Thyroid gland (tissue), 4 donors: ENCODE measurements at regions not wholly inside any gene's neighbourhood (a gene's known extent, or its start where the extent isn't known, plus 50 kb on each side); places are given as distances from the start of the nearest gene placed in this dataset.

Experiments
- POLR2A ChIP-seq, 2 donors: fragments of 450-650 bp; IDR thresholded peaks; one replicate each; pipeline ENCODE4 v1.6.1; 2017; ENCODE audit warnings: antibody characterized with exemption in 2 of 2, mild to moderate bottlenecking in 2 of 2, moderate library complexity in 1 of 2
- TF ChIP-seq, protein P1 (sequence below), 6 experiments: fragments of 200-600 bp in 3 of 6; fragments of 450-650 bp in 3 of 6; sonication (generic) in 3 of 6; IDR thresholded peaks; one replicate each; pipeline ENCODE4 v1.5.1; 2016 to 2019; ENCODE audit warnings: antibody characterized with exemption in 6 of 6, mild to moderate bottlenecking in 2 of 6, inconsistent platforms in 1 of 6, moderate library complexity in 1 of 6

DNA sequence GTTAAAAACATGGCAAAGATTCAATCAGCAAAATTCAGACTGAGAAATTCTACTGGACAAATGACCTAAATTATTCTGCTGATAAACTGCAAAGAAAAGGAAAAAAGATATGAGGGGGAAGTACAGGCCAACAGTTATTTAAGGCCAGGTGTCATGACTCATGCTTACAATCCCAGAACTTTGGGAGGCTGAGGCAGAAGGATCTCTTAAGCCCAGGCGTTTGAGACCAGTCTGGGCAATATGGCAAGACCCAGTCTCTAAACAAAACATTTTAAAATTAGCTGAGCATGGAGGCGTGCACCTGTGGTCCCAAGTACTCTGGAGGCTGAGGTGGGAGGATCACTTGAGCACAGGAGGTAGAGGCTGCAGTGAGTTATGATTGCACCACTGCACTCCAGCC lies 91.8 kb upstream of the USP15 start:
- TF ChIP-seq, protein P1, sequence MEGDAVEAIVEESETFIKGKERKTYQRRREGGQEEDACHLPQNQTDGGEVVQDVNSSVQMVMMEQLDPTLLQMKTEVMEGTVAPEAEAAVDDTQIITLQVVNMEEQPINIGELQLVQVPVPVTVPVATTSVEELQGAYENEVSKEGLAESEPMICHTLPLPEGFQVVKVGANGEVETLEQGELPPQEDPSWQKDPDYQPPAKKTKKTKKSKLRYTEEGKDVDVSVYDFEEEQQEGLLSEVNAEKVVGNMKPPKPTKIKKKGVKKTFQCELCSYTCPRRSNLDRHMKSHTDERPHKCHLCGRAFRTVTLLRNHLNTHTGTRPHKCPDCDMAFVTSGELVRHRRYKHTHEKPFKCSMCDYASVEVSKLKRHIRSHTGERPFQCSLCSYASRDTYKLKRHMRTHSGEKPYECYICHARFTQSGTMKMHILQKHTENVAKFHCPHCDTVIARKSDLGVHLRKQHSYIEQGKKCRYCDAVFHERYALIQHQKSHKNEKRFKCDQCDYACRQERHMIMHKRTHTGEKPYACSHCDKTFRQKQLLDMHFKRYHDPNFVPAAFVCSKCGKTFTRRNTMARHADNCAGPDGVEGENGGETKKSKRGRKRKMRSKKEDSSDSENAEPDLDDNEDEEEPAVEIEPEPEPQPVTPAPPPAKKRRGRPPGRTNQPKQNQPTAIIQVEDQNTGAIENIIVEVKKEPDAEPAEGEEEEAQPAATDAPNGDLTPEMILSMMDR (IDR thresholded peaks at IDR 0.05), result no peak
- TF ChIP-seq POLR2A (IDR thresholded peaks at IDR 0.05), result no peak
